ENCODE measurements at regions not wholly inside any gene's neighbourhood (a gene's known extent, or its start where the extent isn't known, plus 50 kb on each side); places are given as distances from the start of the nearest gene placed in this dataset.

- in situ Hi-C loops (cut with HindIII; ENCODE audit: low pct_ligation_motif_present, low pct_unique_long_range_greater_than_20kb, low sequenced_read_pairs): no loop called here
- no peak for DNase-seq
These were observed 422.1 kb downstream of the DMAC1 start for GRCh38 chr9:7377489-7377888.

GRCh38 chr9:7376833-7377232 is 422.7 kb downstream of the DMAC1 start:
- in situ Hi-C loops (cut with HindIII; ENCODE audit: low pct_ligation_motif_present, low pct_unique_long_range_greater_than_20kb, low sequenced_read_pairs): no loop called here
- no peak for DNase-seq

GRCh38 chr9:7376213-7376612 is 423.4 kb downstream of the DMAC1 start:
- in situ Hi-C loops (cut with HindIII; ENCODE audit: low pct_ligation_motif_present, low pct_unique_long_range_greater_than_20kb, low sequenced_read_pairs): no loop called here
- no peak for DNase-seq

GRCh38 chr9:7375013-7375511 is 424.5 kb downstream of the DMAC1 start:
- in situ Hi-C loops (cut with HindIII; ENCODE audit: low pct_ligation_motif_present, low pct_unique_long_range_greater_than_20kb, low sequenced_read_pairs): no loop called here
- no peak for DNase-seq

- in situ Hi-C loops (cut with HindIII; ENCODE audit: low pct_ligation_motif_present, low pct_unique_long_range_greater_than_20kb, low sequenced_read_pairs): no loop called here
- DNase-seq: no peak
These were observed 428.6 kb downstream of the DMAC1 start for GRCh38 chr9:7370988-7371387.

- no peak for DNase-seq
- in situ Hi-C loops (cut with HindIII; ENCODE audit: low pct_ligation_motif_present, low pct_unique_long_range_greater_than_20kb, low sequenced_read_pairs): no loop called here
These were observed 429.2 kb downstream of the DMAC1 start for GRCh38 chr9:7370381-7370780.

- DNase-seq: no peak
- in situ Hi-C loops (cut with HindIII; ENCODE audit: low pct_ligation_motif_present, low pct_unique_long_range_greater_than_20kb, low sequenced_read_pairs): no loop called here
These were observed 430.2 kb downstream of the DMAC1 start for GRCh38 chr9:7369384-7369821.

- DNase-seq: no peak
- in situ Hi-C loops (cut with HindIII; ENCODE audit: low pct_ligation_motif_present, low pct_unique_long_range_greater_than_20kb, low sequenced_read_pairs): no loop called here
These were observed 430.9 kb downstream of the DMAC1 start for GRCh38 chr9:7368410-7369292.

GRCh38 chr9:7367726-7368125 is 431.9 kb downstream of the DMAC1 start:
- in situ Hi-C loops (cut with HindIII; ENCODE audit: low pct_ligation_motif_present, low pct_unique_long_range_greater_than_20kb, low sequenced_read_pairs): no loop called here
- DNase-seq: no peak

GRCh38 chr9:7366121-7366520 is 433.5 kb downstream of the DMAC1 start:
- DNase-seq: no peak
- in situ Hi-C loops (cut with HindIII; ENCODE audit: low pct_ligation_motif_present, low pct_unique_long_range_greater_than_20kb, low sequenced_read_pairs): no loop called here

- no peak for DNase-seq
- in situ Hi-C loops (cut with HindIII; ENCODE audit: low pct_ligation_motif_present, low pct_unique_long_range_greater_than_20kb, low sequenced_read_pairs): no loop called here
These were observed 435.7 kb downstream of the DMAC1 start for GRCh38 chr9:7363777-7364477.

- in situ Hi-C loops (cut with HindIII; ENCODE audit: low pct_ligation_motif_present, low pct_unique_long_range_greater_than_20kb, low sequenced_read_pairs): no loop called here
- no peak for DNase-seq
These were observed 439.1 kb downstream of the DMAC1 start for GRCh38 chr9:7360513-7360912.

GRCh38 chr9:7358876-7359275 is 440.7 kb downstream of the DMAC1 start:
- in situ Hi-C loops (cut with HindIII; ENCODE audit: low pct_ligation_motif_present, low pct_unique_long_range_greater_than_20kb, low sequenced_read_pairs): no loop called here
- no peak for DNase-seq

GRCh38 chr9:7354704-7355103 is 444.9 kb downstream of the DMAC1 start:
- DNase-seq: no peak
- in situ Hi-C loops (cut with HindIII; ENCODE audit: low pct_ligation_motif_present, low pct_unique_long_range_greater_than_20kb, low sequenced_read_pairs): no loop called here

GRCh38 chr9:7348692-7349091 is 450.9 kb downstream of the DMAC1 start:
- DNase-seq: no peak
- in situ Hi-C loops (cut with HindIII; ENCODE audit: low pct_ligation_motif_present, low pct_unique_long_range_greater_than_20kb, low sequenced_read_pairs): no loop called here

GRCh38 chr9:7347556-7347955 is 452.0 kb downstream of the DMAC1 start:
- in situ Hi-C loops (cut with HindIII; ENCODE audit: low pct_ligation_motif_present, low pct_unique_long_range_greater_than_20kb, low sequenced_read_pairs): no loop called here

GRCh38 chr9:7346144-7346543 is 453.4 kb downstream of the DMAC1 start:
- in situ Hi-C loops (cut with HindIII; ENCODE audit: low pct_ligation_motif_present, low pct_unique_long_range_greater_than_20kb, low sequenced_read_pairs): no loop called here
- no peak for DNase-seq

More at GRCh38 chr9:7347556-7347955, 452.0 kb downstream of the DMAC1 start:
- no peak for DNase-seq

- in situ Hi-C loops (cut with HindIII; ENCODE audit: low pct_ligation_motif_present, low pct_unique_long_range_greater_than_20kb, low sequenced_read_pairs): no loop called here
- no peak for DNase-seq
These were observed 456.8 kb downstream of the DMAC1 start for GRCh38 chr9:7342736-7343135.

- no peak for DNase-seq
- in situ Hi-C loops (cut with HindIII; ENCODE audit: low pct_ligation_motif_present, low pct_unique_long_range_greater_than_20kb, low sequenced_read_pairs): no loop called here
These were observed 457.3 kb downstream of the DMAC1 start for GRCh38 chr9:7342229-7342628.

- in situ Hi-C loops (cut with HindIII; ENCODE audit: low pct_ligation_motif_present, low pct_unique_long_range_greater_than_20kb, low sequenced_read_pairs): no loop called here
- no peak for DNase-seq
These were observed 458.0 kb downstream of the DMAC1 start for GRCh38 chr9:7341571-7341970.
